ENCODE measurements at regions not wholly inside any gene's neighbourhood (a gene's known extent, or its start where the extent isn't known, plus 50 kb on each side); places are given as distances from the start of the nearest gene placed in this dataset.
"Not testable (repeated sequence)": the region's sequence is repeated elsewhere in the genome, so short reads cannot be mapped to it uniquely, and the experiment has no call there.

DNA sequence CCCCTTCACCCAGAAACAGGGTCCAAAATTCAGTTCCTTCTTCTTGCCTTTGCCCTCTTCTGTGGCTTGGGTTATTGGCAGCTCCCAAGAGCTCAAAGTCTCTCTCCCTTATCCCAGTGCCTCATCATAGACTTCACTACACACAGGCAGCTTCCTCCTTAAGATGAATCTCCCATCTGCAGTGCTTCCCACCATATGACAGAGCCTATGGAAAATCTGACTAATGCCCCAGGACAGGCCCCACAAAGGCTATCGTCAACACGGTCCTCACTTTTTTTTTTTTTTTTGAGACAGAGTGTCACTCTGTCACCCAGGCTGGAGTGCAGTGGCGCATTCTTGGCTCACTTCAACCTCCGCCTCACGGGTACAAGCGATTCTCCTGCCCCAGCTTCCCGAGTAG, 194.1 kb downstream of the MEX3B start:
- no peak for DNase-seq (ENCODE audit: missing footprints)
- ATAC-seq = no peak
- intact Hi-C loops (cut with DNase I) = no loop called here

DNA sequence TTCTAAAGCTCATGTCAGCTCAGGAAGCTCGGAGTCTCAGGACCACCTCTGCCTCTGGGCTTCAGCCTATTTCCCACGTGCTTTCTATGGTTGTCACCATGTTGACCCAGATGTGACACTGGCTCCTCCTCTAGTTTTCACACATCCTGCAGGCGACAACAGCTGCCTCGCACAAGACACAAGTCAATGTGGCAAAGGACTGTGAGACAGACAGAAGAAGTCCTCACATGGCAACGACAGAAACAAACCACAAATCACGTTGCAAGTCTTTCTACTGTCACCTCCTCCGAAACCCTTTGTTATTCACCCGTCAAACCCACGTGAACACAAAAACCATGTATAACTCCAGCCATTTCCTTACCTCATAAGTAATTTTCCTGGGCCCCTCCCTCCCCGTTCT, 194.5 kb downstream of the MEX3B start:
- intact Hi-C loops (cut with DNase I) = no loop called here
- no peak for ATAC-seq

DNA sequence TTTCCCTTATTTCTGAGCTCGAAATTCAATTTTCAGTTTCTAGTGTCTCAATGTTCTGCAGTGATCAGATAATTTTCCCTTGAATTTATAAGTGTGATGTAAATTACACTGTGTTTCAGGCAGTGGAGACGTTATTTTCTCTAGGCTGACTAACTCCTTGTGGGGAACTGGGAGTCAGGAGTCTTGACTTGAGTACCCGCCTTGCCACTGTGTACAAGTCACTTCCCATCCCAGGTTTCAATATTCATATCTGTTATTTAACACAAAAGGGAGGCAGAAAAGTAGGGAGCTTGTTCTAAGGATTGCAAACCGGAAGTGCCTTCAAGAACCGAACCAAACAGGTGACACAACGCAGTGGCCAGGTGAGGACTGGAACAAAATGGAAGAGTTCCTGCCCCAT, 196.5 kb downstream of the MEX3B start:
- intact Hi-C loops (cut with DNase I) = no loop called here
- DNase-seq (ENCODE audit: missing footprints) = no peak
- ATAC-seq = no peak

More for the DNA sequence above, 194.5 kb downstream of the MEX3B start:
- DNase-seq (ENCODE audit: missing footprints) = no peak

DNA sequence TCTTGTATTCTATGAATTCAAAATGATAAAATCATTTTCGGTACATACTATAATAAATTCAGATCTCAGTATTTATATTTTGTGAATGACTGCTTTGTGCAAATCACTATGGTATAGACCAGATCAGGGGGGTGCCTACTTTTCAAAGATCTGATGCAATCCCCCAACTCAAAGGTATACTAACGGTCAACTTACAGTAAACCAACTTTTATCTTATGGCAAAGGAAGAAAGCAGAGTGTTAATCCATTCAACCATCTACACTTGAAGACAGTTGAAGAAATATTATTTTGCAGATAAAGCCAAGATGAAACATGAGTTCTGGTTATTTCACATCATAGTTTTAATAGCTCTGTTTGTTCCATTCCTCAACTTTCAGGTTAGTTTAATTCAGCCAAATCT, 197.1 kb downstream of the MEX3B start:
- intact Hi-C loops (cut with DNase I) = no loop called here
- ATAC-seq (no peak), DNase-seq (ENCODE audit: missing footprints) (no peak)

DNA sequence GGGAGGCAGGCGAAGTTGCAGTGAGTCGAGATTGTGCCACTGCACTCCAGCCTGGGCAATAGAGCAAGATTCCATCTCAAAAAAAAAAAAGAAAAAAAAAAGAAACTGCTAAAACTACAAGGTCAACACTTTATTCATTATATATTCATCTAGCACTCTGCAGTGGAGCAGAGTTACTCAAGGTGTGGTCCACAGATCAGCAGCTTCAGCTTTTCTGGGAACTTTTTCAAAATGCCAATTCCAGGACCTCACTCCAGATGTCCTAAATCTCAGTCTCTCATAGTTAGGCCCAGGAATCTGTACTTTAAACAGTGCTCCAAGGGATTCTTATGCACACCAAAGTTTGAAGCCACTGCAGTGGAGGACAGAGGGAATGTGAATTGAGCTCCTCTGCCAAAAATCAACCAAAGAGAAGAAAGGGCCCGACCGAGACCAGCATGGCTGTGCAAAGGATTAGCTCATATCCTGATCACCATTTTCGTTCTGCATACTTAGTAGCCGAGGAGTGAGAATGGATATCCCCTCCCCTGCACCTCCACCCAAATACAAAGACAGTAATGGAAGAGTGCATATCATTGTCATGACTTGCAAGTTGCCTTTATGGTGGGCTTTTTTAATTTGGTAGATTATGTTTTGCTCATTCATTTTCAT, 201.9 kb downstream of the MEX3B start:
- ATAC-seq = no peak
- no peak for DNase-seq (ENCODE audit: missing footprints)
- intact Hi-C loops (cut with DNase I) = no loop called here

DNA sequence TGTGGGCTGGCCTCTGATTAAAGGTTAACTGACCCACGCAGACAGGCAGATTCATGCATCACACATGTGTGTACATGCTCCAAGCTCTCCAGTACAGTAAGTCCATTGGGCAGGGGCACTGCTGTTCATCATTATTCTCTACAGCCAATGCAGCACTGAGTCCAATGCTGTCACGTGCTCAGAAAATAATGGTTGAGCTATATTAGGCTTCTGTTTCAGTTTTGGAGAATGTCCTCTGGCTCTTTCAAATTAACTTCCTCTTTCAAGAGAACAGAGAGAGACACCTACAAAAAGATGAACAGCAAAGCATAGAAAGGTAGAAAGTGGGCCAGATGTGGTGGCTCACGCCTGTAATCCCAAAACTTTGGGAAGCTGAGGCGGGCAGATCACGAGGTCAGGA, 202.6 kb downstream of the MEX3B start:
- intact Hi-C loops (cut with DNase I) = no loop called here
- no peak for DNase-seq (ENCODE audit: missing footprints)
- no peak for ATAC-seq

DNA sequence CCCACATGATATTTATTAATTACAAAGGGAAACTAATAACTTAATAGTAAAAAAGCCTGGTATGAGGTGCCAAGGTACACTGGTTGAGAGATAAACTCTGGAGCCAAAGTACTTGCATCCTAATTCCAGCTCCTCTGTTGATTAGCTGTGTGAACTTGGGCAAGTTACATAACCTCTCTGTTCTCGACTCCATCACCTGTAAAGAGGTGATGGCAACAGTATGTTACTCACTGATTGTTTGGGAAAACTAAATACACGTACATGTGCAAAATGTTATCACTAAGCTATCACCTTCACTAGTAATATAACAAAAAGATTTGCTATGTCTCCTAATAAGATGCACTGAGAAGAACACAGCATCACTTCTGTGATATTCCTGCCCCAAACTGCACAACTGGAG, 206.4 kb downstream of the MEX3B start:
- intact Hi-C loops (cut with DNase I) = no loop called here
- no peak for ATAC-seq
- DNase-seq (ENCODE audit: missing footprints) = no peak

DNA sequence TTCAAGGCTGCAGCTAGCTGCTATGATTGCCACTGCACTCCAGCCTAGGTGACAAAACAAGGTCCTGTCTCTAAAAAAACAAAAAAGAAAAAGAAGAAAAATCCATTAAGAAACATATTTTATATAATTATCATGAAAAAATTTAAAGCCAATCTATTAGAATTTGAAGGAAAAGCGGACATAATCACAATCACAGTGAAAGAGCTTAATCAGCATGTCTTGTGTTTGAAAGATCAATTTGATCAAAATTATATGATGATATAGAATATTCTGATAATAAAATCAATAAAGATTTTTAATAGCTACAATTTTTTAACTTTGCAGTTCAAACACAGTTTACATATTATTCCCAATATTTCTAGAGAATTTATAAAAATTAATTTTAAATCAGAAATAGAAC, 210.1 kb downstream of the MEX3B start:
- no peak for ATAC-seq
- DNase-seq (ENCODE audit: missing footprints) = no peak

DNA sequence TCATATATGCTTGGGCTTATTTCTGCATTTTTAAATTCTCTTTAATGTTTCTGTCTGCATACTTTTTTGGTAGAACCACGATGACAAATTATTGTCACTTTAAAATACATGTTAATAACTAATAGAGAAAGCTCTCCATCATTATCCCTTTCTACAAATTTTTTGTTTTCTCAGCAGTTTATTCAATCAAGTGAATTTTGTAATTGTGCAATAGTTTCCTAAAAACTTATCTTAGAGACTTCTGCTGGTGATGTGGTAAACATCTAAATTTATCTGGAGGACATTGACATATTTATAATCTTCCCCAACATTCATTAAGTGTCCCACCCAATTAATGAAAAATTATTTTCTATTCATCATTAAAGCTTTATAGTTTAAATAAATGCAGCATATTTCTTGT, 215.3 kb downstream of the MEX3B start:
- DNase-seq (ENCODE audit: missing footprints) = no peak
- intact Hi-C loops (cut with DNase I) = no loop called here
- ATAC-seq = no peak

More for the DNA sequence above, 210.1 kb downstream of the MEX3B start:
- intact Hi-C loops (cut with DNase I) = no loop called here

DNA sequence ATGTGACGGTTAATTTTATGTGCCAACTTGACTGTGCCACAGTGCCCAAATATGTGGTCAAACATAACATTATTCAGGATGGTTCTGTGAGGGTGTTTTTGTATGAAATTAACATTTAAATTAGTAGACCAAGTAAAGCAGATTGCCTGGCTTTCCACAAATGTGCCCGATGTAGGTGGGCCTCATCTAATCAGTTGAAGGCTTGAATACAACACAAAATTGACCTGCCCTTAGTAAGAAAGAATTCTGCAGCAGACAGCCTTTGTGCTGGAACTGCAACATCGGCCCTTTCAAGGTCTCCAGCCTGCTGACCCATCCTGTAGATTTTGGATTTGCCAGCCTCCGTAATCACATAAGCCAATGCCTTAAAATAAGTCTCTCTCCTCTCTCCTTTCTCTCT, 215.9 kb downstream of the MEX3B start:
- ATAC-seq (no peak), DNase-seq (ENCODE audit: missing footprints) (no peak)
- intact Hi-C loops (cut with DNase I) = no loop called here

DNA sequence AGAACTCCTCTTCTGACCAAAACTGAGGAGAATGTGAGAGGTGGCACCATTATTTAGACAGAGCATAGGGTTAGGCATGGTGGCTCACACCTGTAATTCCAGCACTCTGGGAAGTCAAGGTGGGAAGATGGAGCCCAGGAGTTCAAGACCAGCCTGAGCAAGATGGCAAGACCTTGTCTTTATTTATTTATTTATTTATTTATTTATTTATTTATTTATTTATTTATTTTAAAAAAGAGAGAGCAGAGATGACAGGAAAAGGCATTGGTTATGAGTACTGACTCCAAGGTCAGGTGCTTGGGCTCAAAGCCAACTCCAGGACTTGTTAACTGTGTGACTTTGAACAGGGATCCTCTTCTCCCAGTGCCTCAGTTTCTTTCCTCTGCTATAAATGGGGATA, 217.7 kb downstream of the MEX3B start:
- no peak for ATAC-seq
- intact Hi-C loops (cut with DNase I) = no loop called here

DNA sequence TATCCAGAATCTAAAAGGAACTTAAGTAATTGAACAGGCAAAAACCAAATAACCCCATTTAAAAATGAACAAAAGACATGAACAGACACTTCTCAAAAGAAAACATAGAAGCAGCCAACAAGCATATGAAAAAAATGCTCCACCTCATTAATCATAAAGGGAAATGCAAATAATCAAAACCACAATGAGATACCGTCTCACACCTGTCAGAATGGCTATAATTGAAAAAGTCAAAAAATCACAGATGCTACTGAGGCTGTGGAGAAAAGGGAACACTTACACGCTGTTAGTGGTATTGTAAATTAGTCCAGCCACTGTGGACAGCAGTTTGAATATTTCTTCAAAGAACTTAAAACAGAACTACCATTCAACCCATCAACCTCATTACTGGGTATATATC, 220.7 kb downstream of the MEX3B start:
- DNase-seq (ENCODE audit: missing footprints) = no peak
- intact Hi-C loops (cut with DNase I) = no loop called here
- no peak for ATAC-seq

More for the DNA sequence above, 217.7 kb downstream of the MEX3B start:
- DNase-seq (ENCODE audit: missing footprints) = no peak

DNA sequence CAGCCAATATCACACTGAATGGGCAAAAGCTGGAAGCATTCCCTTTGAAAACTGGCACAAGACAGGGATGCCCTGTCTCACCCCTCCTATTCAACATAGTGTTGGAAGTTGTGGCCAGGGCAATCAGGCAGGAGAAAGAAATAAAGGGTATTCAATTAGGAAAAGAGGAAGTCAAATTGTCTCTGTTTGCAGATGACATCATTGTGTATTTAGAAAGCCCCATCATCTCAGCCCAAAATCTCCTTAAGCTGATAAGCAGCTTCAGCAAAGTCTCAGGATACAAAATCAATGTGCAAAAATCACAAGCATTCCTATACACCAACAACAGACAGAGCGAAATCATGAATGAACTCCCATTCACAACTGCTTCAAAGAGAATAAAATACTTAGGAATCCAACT, 223.2 kb downstream of the MEX3B start:
- intact Hi-C loops (cut with DNase I); DNase-seq (ENCODE audit: missing footprints); ATAC-seq: not testable (repeated sequence)

DNA sequence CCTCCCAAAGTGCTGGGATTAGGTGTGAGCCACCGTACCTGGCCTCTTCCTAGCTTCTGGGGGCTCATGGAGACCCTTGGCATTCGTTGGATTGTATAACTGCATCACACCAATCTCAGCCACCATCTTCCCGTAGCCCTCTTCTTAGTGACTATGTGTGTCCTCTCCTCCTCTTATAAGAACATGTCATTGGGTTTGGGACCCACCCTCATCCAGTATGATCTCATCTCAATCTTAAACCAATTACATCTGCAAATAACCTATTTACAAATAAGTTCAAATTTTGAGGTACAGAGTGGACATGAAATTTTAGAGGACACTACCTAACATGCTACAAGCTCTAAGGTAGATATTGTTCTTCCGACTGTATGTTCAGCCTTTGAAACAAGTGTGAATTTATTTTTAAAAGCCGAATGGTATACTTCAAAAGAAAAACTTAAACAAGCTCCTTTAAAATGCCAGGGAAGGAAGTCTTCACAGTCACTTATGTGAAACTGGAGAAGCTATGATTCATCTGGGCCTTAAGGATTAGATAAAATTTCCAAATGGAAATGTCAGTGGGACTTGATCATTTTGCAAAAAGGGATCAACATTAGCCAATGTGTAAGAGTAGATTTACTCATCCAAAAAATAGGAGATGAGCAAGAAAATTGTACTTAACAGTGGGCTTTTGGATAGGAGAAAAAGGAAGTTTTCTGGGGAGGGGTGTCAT, 225.7 kb downstream of the MEX3B start:
- ATAC-seq = no peak
- intact Hi-C loops (cut with DNase I) = loop anchor here (10.0 kb wide), 1 partner anchor 225 kb away; the partner anchor contains the start of gene MEX3B
- no peak for DNase-seq (ENCODE audit: missing footprints)

DNA sequence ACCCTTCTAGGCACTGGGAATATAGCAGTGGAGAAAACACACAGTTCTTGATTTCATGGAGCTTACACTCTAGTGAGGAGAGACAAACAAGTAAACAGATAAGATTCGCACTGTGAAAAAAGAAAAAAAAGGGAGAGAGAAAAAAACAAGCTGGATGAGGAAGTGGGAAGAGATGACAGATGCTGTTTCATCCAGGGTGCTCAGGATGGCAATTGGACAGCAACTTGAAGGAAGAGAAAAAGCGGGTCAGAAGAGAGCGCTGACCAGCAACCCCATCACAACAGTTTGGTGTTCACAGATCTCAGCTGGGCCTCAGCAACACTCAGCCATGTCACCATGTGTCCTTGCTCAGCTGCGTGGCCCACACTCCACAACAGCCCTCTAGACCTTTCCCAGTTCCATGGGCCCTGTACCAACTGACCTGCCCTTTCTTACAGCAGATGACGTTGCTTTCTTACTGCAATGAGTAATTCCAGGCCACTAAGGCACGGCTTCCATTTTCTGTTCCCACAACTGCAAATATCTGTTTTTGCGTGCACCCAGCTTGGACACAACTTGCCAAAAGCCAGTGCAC, 230.8 kb downstream of the MEX3B start:
- intact Hi-C loops (cut with DNase I) = loop anchor here (10.0 kb wide), 1 partner anchor 230 kb away; the partner anchor contains the start of gene MEX3B
- no peak for ATAC-seq
- no peak for DNase-seq (ENCODE audit: missing footprints)

DNA sequence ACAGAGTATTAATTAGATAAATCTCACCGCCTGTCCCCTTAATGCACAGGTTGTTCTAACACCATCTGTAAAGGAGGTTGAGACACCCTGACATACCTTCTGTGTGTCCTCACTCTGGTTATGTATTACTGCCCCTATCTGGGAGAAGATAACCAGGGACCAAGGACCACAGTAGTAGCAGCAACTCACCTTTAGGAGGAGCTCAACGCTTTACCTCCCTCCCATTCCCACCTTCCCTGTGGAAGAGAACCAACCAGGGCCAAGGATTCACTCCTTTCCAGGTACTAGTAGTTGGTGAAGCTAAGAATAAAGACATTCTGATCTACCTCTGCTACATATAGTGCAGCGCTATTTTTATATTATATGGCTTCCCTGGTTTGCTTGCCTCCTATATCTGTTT, 232.6 kb downstream of the MEX3B start:
- ATAC-seq = no peak
- no peak for DNase-seq (ENCODE audit: missing footprints)
- intact Hi-C loops (cut with DNase I) = loop anchor here (10.0 kb wide), 1 partner anchor 232 kb away; the partner anchor contains the start of gene MEX3B

DNA sequence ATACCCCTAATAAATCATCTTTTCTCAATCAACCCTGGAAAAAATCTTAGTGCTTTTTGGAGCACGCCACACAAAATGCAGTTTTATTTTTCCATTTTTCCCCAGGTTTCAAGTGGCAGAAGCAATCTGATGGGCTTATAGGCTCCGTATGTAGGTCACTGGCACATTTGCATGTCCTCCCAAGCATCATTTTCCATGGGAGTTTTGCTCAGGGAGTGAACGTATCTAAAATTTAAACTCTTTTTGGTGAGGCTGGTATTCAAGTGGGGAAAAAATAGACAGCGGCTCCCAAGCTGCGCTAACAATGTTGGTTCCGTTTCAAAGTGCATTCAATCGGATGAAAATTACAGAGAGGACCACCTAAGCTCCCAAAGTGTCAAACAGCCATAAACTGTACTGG, 233.4 kb downstream of the MEX3B start:
- ATAC-seq (no peak), DNase-seq (ENCODE audit: missing footprints) (no peak)
- intact Hi-C loops (cut with DNase I) = loop anchor here (10.0 kb wide), 1 partner anchor 232 kb away; the partner anchor contains the start of gene MEX3B

DNA sequence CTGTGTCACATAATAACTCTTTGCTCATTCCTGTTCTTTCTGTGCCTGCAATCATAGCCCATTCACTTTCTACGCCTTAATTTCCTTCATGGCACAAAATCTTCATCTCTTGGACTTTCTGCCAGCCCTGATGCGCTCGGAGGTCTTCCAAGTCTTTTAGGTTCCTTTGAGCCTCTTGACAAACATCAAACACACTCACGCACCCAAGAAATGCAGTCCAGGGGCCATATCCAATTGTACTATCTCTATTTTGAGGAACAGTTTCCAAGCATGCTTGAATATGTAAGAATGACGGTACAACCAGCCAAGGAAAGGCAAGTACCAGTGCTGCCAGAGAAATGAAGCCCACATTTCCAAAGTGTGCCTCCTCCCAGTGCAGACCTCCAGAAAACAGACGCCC, 234.1 kb downstream of the MEX3B start:
- intact Hi-C loops (cut with DNase I) = loop anchor here (10.0 kb wide), 1 partner anchor 233 kb away; the partner anchor contains the start of gene MEX3B

DNA sequence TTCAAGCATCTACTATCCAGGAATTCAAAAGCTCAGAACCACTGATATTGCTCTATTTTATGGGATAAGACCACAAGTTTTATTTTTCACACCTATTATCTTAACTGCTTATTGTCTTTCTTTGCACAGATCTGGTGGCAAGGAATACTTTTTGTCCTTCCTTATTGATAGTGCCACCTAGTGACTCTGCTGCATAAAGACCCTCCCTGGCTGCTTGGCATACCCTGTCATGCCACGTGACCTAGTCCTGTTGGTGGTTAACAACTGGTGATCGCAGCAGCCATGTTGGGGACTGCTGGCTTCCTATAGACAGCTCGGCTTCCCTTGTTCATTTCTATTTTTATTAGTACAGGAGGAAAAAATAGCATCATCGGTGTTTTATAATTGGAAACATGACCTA, 236.3 kb downstream of the MEX3B start:
- intact Hi-C loops (cut with DNase I) = no loop called here
- DNase-seq (ENCODE audit: missing footprints) (no peak), ATAC-seq (peak; percentile 37)

More for the DNA sequence above, 234.1 kb downstream of the MEX3B start:
- no peak for DNase-seq (ENCODE audit: missing footprints)
- no peak for ATAC-seq

DNA sequence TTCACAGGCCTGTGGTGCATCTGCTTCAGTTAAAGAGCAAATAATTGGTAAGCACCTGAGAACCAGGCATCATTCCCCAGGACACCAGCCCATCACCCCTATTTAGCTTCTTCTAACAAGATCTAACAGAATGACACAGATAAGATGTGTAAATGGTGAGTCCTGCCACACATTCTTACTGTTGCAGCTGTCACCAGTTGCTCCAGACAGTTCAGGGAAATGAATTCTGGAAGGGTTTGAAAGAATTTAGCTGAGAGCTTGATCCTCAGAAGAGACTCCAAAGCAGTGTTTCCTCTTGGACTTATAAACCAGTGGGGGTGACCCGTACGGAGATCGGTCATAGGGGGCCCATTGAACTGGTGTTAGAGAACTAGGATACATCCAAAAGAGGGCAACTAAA, 238.0 kb downstream of the MEX3B start:
- ATAC-seq (no peak), DNase-seq (ENCODE audit: missing footprints) (no peak)
- intact Hi-C loops (cut with DNase I) = no loop called here

Data from Right ventricle myocardium inferior (tissue), 1 donor.